ENCODE measurements at regions not wholly inside any gene's neighbourhood (a gene's known extent, or its start where the extent isn't known, plus 50 kb on each side); places are given as distances from the start of the nearest gene placed in this dataset. TPM values are rescaled to one million over a fixed set of nuclear protein-coding genes. Genes with fewer than 3 reads are reported as not detected.

Small RNA genes lying in the stretch of these regions (small RNA-seq; reads per million reads assigned to genes)
- gene AL137067.1 (not detected), gene AL137067.2 (not detected)

Data from skeletal muscle tissue (tissue), 1 donor.